ENCODE measurements at regions not wholly inside any gene's neighbourhood (a gene's known extent, or its start where the extent isn't known, plus 50 kb on each side); places are given as distances from the start of the nearest gene placed in this dataset.

DNA sequence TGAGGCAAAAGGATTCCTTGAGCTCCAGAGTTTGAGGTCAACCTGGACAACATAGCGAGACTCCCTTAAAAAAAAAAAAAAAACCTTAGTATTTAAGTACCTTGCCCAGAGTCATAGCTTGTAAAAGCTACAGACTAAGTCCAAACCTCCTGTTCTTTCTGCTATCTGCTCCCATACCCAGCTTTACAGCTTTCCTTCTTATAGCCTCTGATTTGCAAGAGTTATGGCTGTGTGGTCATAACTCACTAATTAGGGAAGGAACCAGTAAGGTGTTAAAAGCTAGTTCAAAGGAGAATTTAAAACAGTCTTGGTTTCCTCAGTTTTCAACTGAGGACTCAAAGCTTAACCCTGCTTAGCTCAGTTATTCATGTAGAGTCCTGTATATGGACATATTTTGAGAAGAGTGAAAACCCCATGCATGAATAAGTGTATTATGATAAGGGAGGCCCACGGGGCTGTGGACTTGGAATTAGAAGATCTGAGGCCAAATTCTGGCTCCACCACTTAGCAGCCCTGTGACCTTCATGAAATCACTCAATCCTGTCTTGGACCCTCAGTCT lies 135.5 kb upstream of the SMAD3 start:
- no peak for TF ChIP-seq ZNF331 (CRISPR knock-in tag; IDR thresholded peaks at IDR 0.05; ENCODE audit: low read depth)
- no peak for TF ChIP-seq JUNB (IDR thresholded peaks at IDR 0.05; ENCODE audit: unreplicated experiment)
- no peak for TF ChIP-seq POLR2AphosphoS5 (IDR thresholded peaks at IDR 0.05; ENCODE audit: low read depth)
- TF ChIP-seq STAT1 (IDR thresholded peaks at IDR 0.05; ENCODE audit: unreplicated experiment) = no peak
- Histone ChIP-seq H3K4me3 (no peak overlapping the region), H4K20me1 (replicated peaks; ENCODE audit: insufficient read depth) (no peaks in the 10 kb centered on the region), H3K4me1 (ENCODE audit: insufficient read depth) (peaks cover 19% of the 10 kb centered on the region; the same call in 1 of the 2 replicates), H3K4me2 (no peak overlapping the region), H3F3A (replicated peaks; ENCODE audit: low read depth) (no peaks in the 10 kb centered on the region; the same call in 1 of the 2 replicates), H3K36me3 (ENCODE audit: insufficient read depth) (no peaks in the 10 kb centered on the region), H3K79me2 (replicated peaks; ENCODE audit: insufficient read depth) (no peaks in the 10 kb centered on the region), H3K9me2 (ENCODE audit: insufficient read depth) (peaks cover under 1% of the 10 kb centered on the region; the same call in 1 of the 2 replicates), H3K27me3 (ENCODE audit: insufficient read depth) (no peaks in the 10 kb centered on the region), H2AFZ (no peak overlapping the region), H3K27ac (ENCODE audit: low read depth) (no peak overlapping the region)
- H3K4me1 Mint-ChIP-seq = peaks cover 21% of the 10 kb centered on the region
- no peak overlapping the region for H3K4me3 Mint-ChIP-seq
- DNase-seq (ENCODE audit: low spot score) (no peak), ATAC-seq (no peak)
- H3K36me3 Mint-ChIP-seq (ENCODE audit: low read depth) = peaks cover 21% of the 10 kb centered on the region
- H3K27ac Mint-ChIP-seq = no peak overlapping the region
- peaks cover 5% of the 10 kb centered on the region for H3K27me3 Mint-ChIP-seq (ENCODE audit: insufficient read depth, low read depth, poor library complexity)
- peaks cover 28% of the 10 kb centered on the region for H3K9me3 Mint-ChIP-seq

DNA sequence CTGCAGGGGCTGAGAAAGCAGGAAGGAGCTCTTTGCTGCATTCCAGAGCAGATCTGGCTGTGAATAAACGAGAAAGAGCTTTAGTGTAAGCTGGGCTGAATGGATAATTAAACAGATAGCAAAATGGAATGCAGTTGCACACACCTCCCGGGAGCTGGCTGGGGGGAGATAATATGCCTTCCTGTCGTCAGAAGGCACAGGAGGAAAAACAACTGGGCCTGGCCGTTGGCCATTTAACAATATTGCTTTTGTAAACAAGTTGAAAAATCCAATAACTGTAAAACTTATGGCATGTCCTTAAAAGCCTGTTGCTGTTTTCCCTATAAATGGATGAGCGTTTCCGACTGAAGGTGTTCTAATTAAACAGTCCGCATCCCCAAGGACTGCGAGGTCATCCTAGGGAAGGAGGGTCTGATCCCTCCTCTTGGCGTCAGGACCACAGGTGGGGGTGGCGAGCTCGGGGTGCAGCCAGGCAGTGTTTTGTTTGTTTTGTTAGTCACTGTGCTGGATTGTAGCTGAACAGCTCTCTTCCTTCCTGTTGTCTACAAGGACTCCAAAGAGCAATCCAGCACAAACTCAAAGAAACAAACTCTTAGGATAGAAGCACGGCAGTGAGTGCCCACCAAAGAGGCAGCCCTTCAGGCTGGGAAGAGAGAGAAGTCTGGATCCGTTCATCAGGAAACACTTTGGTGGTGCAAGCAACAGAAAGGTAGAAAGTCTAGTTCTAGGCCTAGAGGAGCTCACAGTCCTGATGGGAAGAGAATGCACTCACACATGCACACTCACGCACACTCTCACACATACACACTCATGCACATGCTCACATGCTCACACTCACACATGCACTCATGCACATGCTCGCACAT lies 133.4 kb upstream of the SMAD3 start:
- H4K20me1 ChIP-seq (replicated peaks; ENCODE audit: insufficient read depth) = no peaks in the 10 kb centered on the region
- DNase-seq (ENCODE audit: low spot score) (peak; percentile 27), ATAC-seq (peak; percentile 70)
- peaks cover 28% of the 10 kb centered on the region for H3K36me3 Mint-ChIP-seq (ENCODE audit: low read depth)
- H3F3A ChIP-seq (replicated peaks; ENCODE audit: low read depth) = no peaks in the 10 kb centered on the region; the same call in 1 of the 2 replicates
- peak overlapping the region; percentile 51 for H3K27ac Mint-ChIP-seq
- H3K4me1 Mint-ChIP-seq = peaks cover 21% of the 10 kb centered on the region
- H3K27me3 ChIP-seq (ENCODE audit: insufficient read depth) = no peaks in the 10 kb centered on the region
- H3K4me3 Mint-ChIP-seq = no peak overlapping the region
- no peaks in the 10 kb centered on the region for H3K79me2 ChIP-seq (replicated peaks; ENCODE audit: insufficient read depth)
- H3K36me3 ChIP-seq (ENCODE audit: insufficient read depth) = no peaks in the 10 kb centered on the region
- H2AFZ ChIP-seq = peak overlapping the region; percentile 38
- peaks cover 5% of the 10 kb centered on the region for H3K27me3 Mint-ChIP-seq (ENCODE audit: insufficient read depth, low read depth, poor library complexity)
- peaks cover 33% of the 10 kb centered on the region for H3K9me3 Mint-ChIP-seq
- no peak overlapping the region for H3K27ac ChIP-seq (ENCODE audit: low read depth)
- H3K9me2 ChIP-seq (ENCODE audit: insufficient read depth) = no peaks in the 10 kb centered on the region
- H3K4me2 ChIP-seq = peak overlapping the region; percentile 25; the same call in 1 of the 2 replicates
- peaks cover 19% of the 10 kb centered on the region; the same call in 1 of the 2 replicates for H3K4me1 ChIP-seq (ENCODE audit: insufficient read depth)
- TF ChIP-seq JUNB (IDR thresholded peaks at IDR 0.05; ENCODE audit: unreplicated experiment) (no peak), ZNF331 (CRISPR knock-in tag; IDR thresholded peaks at IDR 0.05; ENCODE audit: low read depth) (no peak), EZH2 (IDR thresholded peaks at IDR 0.05; ENCODE audit: low read depth, unreplicated experiment) (no peak), ZNF114 (CRISPR knock-in tag; IDR thresholded peaks at IDR 0.05) (no peak), EZH2phosphoT487 (IDR thresholded peaks at IDR 0.05; ENCODE audit: unreplicated experiment) (no peak), NANOG (IDR thresholded peaks at IDR 0.05; ENCODE audit: borderline replicate concordance) (no peak)
- TF ChIP-seq, protein P1, sequence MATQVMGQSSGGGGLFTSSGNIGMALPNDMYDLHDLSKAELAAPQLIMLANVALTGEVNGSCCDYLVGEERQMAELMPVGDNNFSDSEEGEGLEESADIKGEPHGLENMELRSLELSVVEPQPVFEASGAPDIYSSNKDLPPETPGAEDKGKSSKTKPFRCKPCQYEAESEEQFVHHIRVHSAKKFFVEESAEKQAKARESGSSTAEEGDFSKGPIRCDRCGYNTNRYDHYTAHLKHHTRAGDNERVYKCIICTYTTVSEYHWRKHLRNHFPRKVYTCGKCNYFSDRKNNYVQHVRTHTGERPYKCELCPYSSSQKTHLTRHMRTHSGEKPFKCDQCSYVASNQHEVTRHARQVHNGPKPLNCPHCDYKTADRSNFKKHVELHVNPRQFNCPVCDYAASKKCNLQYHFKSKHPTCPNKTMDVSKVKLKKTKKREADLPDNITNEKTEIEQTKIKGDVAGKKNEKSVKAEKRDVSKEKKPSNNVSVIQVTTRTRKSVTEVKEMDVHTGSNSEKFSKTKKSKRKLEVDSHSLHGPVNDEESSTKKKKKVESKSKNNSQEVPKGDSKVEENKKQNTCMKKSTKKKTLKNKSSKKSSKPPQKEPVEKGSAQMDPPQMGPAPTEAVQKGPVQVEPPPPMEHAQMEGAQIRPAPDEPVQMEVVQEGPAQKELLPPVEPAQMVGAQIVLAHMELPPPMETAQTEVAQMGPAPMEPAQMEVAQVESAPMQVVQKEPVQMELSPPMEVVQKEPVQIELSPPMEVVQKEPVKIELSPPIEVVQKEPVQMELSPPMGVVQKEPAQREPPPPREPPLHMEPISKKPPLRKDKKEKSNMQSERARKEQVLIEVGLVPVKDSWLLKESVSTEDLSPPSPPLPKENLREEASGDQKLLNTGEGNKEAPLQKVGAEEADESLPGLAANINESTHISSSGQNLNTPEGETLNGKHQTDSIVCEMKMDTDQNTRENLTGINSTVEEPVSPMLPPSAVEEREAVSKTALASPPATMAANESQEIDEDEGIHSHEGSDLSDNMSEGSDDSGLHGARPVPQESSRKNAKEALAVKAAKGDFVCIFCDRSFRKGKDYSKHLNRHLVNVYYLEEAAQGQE (IDR thresholded peaks at IDR 0.05; ENCODE audit: unreplicated experiment) = no peak
- H3K4me3 ChIP-seq = no peak overlapping the region

All from GM23338 (cell line).